OCI-LY7 (cell line): ENCODE measurements at regions not wholly inside any gene's neighbourhood (a gene's known extent, or its start where the extent isn't known, plus 50 kb on each side); places are given as distances from the start of the nearest gene placed in this dataset.

Experiments used
- BruUV-seq: library from RNA; stranded (reverse); fragments of 400-500 nt; replicated peaks from 2 replicates; lab custom pipeline; 2021; lab: Mats Ljungman, UMichigan
- CTCF ChIA-PET: fragments of 300-600 bp; sonication (Branson Sonifier 250); formaldehyde crosslinking; loops from one replicate; lab custom pipeline; 2022; ENCODE audit warnings: antibody characterized with exemption; ENCODE audit not compliant: unreplicated experiment; lab: Charles Lee
- POLR2A ChIA-PET: fragments of 300-600 bp; sonication (Branson Sonifier 250); formaldehyde crosslinking; loops from one replicate; lab custom pipeline; 2022; ENCODE audit warnings: antibody characterized with exemption; lab: Charles Lee
- DNase-seq: peaks from one replicate; pipeline ENCODE4 v3.0.0-alpha.2; 2015; ENCODE audit warnings: low spot score
- H2AFZ ChIP-seq: fragments of 200-600 bp; sonication (generic), shearing (Covaris generic); 2 replicates; pipeline ENCODE4 v1.6.1; 2014; ENCODE audit warnings: mild to moderate bottlenecking, antibody characterized with exemption, low read length, moderate library complexity
- H3K27ac ChIP-seq: fragments of 200-600 bp; sonication (generic); 2 replicates; pipeline ENCODE4 v1.5.1; 2014; ENCODE audit warnings: mixed run types, low read depth, mild to moderate bottlenecking, moderate library complexity, low read length, inconsistent platforms; ENCODE audit not compliant: poor library complexity, severe bottlenecking
- H3K36me3 ChIP-seq: fragments of 200-600 bp; sonication (generic); 2 replicates; pipeline ENCODE4 v1.6.1; 2014; ENCODE audit warnings: mild to moderate bottlenecking, antibody characterized with exemption, low read length, moderate library complexity, mixed read lengths; ENCODE audit not compliant: insufficient read depth
- H3K4me1 ChIP-seq: fragments of 200-600 bp; sonication (generic); 2 replicates; pipeline ENCODE4 v1.5.1; 2014; ENCODE audit warnings: mild to moderate bottlenecking, low read length; ENCODE audit not compliant: insufficient read depth, poor library complexity, severe bottlenecking
- H3K4me2 ChIP-seq: fragments of 200-600 bp; sonication (generic); 2 replicates; pipeline ENCODE4 v1.6.1; 2014; ENCODE audit warnings: mild to moderate bottlenecking, low read length
- H3K4me3 ChIP-seq: fragments of 200-600 bp; sonication (generic); 2 replicates; pipeline ENCODE4 v1.5.1; 2014; ENCODE audit warnings: mild to moderate bottlenecking, low read depth, low read length; ENCODE audit not compliant: poor library complexity, severe bottlenecking
- H3K79me2 ChIP-seq: fragments of 200-600 bp; sonication (generic); 2 replicates; pipeline ENCODE4 v1.6.1; 2016; ENCODE audit warnings: low read depth, mild to moderate bottlenecking, low read length, moderate library complexity, mixed read lengths; ENCODE audit not compliant: insufficient read depth
- H3K9me2 ChIP-seq: fragments of 200-600 bp; sonication (generic); 2 replicates; pipeline ENCODE4 v1.6.1; 2016; ENCODE audit warnings: mild to moderate bottlenecking, low read length, mixed read lengths; ENCODE audit not compliant: insufficient read depth
- H3K9me3 ChIP-seq: fragments of 200-600 bp; sonication (generic); 2 replicates; pipeline ENCODE4 v1.6.1; 2014; ENCODE audit warnings: mild to moderate bottlenecking, mixed run types, low read length, mixed read lengths
- H4K20me1 ChIP-seq: fragments of 200-600 bp; sonication (generic); 2 replicates; pipeline ENCODE4 v1.6.1; 2014; ENCODE audit warnings: mild to moderate bottlenecking, antibody characterized with exemption, low read length, moderate library complexity, mixed read lengths; ENCODE audit not compliant: insufficient read depth
- CTCF ChIP-seq: fragments of 200-600 bp; sonication (generic); conservative IDR thresholded peaks from 2 replicates; pipeline ENCODE4 v1.5.1; 2014; ENCODE audit warnings: mild to moderate bottlenecking, antibody characterized with exemption, low read length, moderate library complexity, mixed read lengths
- EZH2phosphoT487 ChIP-seq: fragments of 200-600 bp; sonication (generic); IDR thresholded peaks from 2 replicates; pipeline ENCODE4 v1.6.1; 2018; ENCODE audit warnings: low read depth, borderline replicate concordance, mild to moderate bottlenecking, mixed run types, antibody characterized with exemption, low read length, moderate library complexity, mixed read lengths
- intact Hi-C: fragments of 100-400 bp; cut with micrococcal nuclease; formaldehyde crosslinking; loops from one replicate; pipeline ENCODE4 v1.10.0; 2022; ENCODE audit not compliant: unreplicated experiment

GRCh38 chr2:78009289-78009688 lies 487.1 kb upstream of the LRRTM4 start:
- Histone ChIP-seq H3K36me3 (no peaks in the 10 kb centered on the region), H3K9me2 (no peaks in the 10 kb centered on the region), H4K20me1 (no peaks in the 10 kb centered on the region), H3K4me2 (no peak overlapping the region), H3K4me1 (no peaks in the 10 kb centered on the region), H3K79me2 (no peaks in the 10 kb centered on the region), H3K4me3 (no peak overlapping the region), H3K27ac (no peak overlapping the region), H2AFZ (no peak overlapping the region), H3K9me3 (no peaks in the 10 kb centered on the region)
- TF ChIP-seq EZH2phosphoT487 (no peak), CTCF (no peak)
- CTCF ChIA-PET, result no interaction called here
- DNase-seq, result no peak
- POLR2A ChIA-PET, result no interaction called here
- no TSS peak for BruUV-seq
- intact Hi-C loops, result no loop called here

GRCh38 chr2:78011251-78011650 lies 489.1 kb upstream of the LRRTM4 start:
- H3K4me3 ChIP-seq, result no peak overlapping the region
- ChIA-PET CTCF (no interaction called here), POLR2A (interaction anchor here (0.7 to 1.3 kb wide), 2 partner anchors 12 to 625 kb away, joined by 3 to 4 read pairs; no protein-coding TSS in a partner anchor)
- no TSS peak for BruUV-seq
- H3K36me3 ChIP-seq, result no peaks in the 10 kb centered on the region
- no peak for TF ChIP-seq CTCF
- no peak for TF ChIP-seq EZH2phosphoT487
- H3K79me2 ChIP-seq, result no peaks in the 10 kb centered on the region
- no peaks in the 10 kb centered on the region for H4K20me1 ChIP-seq
- H3K4me1 ChIP-seq, result no peaks in the 10 kb centered on the region
- no peak overlapping the region for H2AFZ ChIP-seq
- H3K4me2 ChIP-seq, result no peak overlapping the region
- no peak overlapping the region for H3K27ac ChIP-seq
- H3K9me3 ChIP-seq, result no peaks in the 10 kb centered on the region
- no peak for DNase-seq
- no peaks in the 10 kb centered on the region for H3K9me2 ChIP-seq
- intact Hi-C loops, result no loop called here

GRCh38 chr2:78020491-78020890 lies 498.3 kb upstream of the LRRTM4 start:
- POLR2A ChIA-PET, result no interaction called here
- BruUV-seq, result no TSS peak
- CTCF ChIA-PET, result no interaction called here
- H3K4me3 ChIP-seq, result no peak overlapping the region
- H4K20me1 ChIP-seq, result no peaks in the 10 kb centered on the region
- H3K9me2 ChIP-seq, result no peaks in the 10 kb centered on the region
- DNase-seq, result no peak
- TF ChIP-seq EZH2phosphoT487, result no peak
- no peak for TF ChIP-seq CTCF
- no peak overlapping the region for H3K4me2 ChIP-seq
- H3K79me2 ChIP-seq, result no peaks in the 10 kb centered on the region
- no peaks in the 10 kb centered on the region for H3K4me1 ChIP-seq
- no peaks in the 10 kb centered on the region for H3K36me3 ChIP-seq
- H3K27ac ChIP-seq, result no peak overlapping the region
- no peak overlapping the region for H2AFZ ChIP-seq
- no peaks in the 10 kb centered on the region for H3K9me3 ChIP-seq
- intact Hi-C loops, result no loop called here
